ENCODE measurements at regions not wholly inside any gene's neighbourhood (a gene's known extent, or its start where the extent isn't known, plus 50 kb on each side); places are given as distances from the start of the nearest gene placed in this dataset.

DNA sequence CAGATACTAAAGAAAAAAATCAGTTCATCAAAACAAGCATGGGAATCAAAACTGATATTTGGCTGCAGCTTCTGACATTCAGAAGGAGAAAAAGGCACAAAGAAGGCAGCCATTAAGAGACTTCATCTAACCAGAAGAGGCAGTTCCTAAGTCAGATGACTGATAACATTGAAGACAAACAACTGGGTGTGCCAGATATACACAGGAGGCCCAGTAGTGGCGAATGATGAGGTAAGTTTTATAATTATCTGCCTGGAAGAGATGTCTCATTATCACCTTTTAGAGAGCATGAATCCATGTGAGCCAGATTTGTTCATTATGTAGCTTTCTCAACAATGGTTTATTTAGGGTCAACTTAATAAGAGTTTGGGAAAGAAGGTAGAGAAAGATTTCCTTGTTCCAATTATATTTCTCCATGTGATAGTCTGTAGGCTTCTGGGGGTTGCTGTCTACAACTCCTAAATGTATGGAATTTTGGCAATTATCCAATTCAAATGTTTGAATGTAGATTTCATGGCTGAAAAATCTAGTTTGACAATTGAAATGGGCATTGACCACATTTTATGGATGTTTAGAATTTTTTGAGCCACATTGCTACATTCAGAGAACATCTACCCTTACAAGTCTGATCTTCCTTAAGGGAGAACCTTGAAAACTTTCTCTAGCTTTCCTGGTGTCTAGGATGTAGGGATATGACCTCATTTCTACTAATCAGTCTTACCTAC is 50.4 kb upstream of the RASGRF1 start:
- no peak for ATAC-seq
- intact Hi-C loops (cut with DNase I): no loop called here
- no peak for TF ChIP-seq POLR2A (IDR thresholded peaks at IDR 0.05)
- TF ChIP-seq, protein P1, sequence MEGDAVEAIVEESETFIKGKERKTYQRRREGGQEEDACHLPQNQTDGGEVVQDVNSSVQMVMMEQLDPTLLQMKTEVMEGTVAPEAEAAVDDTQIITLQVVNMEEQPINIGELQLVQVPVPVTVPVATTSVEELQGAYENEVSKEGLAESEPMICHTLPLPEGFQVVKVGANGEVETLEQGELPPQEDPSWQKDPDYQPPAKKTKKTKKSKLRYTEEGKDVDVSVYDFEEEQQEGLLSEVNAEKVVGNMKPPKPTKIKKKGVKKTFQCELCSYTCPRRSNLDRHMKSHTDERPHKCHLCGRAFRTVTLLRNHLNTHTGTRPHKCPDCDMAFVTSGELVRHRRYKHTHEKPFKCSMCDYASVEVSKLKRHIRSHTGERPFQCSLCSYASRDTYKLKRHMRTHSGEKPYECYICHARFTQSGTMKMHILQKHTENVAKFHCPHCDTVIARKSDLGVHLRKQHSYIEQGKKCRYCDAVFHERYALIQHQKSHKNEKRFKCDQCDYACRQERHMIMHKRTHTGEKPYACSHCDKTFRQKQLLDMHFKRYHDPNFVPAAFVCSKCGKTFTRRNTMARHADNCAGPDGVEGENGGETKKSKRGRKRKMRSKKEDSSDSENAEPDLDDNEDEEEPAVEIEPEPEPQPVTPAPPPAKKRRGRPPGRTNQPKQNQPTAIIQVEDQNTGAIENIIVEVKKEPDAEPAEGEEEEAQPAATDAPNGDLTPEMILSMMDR (IDR thresholded peaks at IDR 0.05): no peak
- H3K27me3 ChIP-seq: no peaks in the 10 kb centered on the region
- no peak for DNase-seq
- no peak overlapping the region for H3K27ac ChIP-seq
- H3K4me1 ChIP-seq: no peaks in the 10 kb centered on the region
- H3K9me3 ChIP-seq: no peaks in the 10 kb centered on the region
- no peak overlapping the region for H3K4me3 ChIP-seq
- H3K36me3 ChIP-seq: no peaks in the 10 kb centered on the region
- WGBS (ENCODE audit: insufficient coverage, low coverage, low lambda C conversion rate, missing lambda C conversion rate): 44% methylated on average over 1 of the region's 1 CpG

MicroRNAs in the stretch of these regions (microRNA counts, 767-probe panel; counts per million panel counts)
- 237 counts per million for microRNA hsa-miR-184

Small RNAs in the stretch of these regions (microRNA-seq; reads per million reads assigned to microRNA genes)
- gene MIR184: 0 to 9.0 reads per million in 2 donors

Small RNAs in the stretch of these regions (small RNA-seq; reads per million reads assigned to genes)
- gene MIR184: 0.29 to 0.52 reads per million in 2 experiments

Data from right lobe of liver (tissue), 6 donors.